ENCODE measurements at regions not wholly inside any gene's neighbourhood (a gene's known extent, or its start where the extent isn't known, plus 50 kb on each side); places are given as distances from the start of the nearest gene placed in this dataset.
"Not testable (repeated sequence)": the region's sequence is repeated elsewhere in the genome, so short reads cannot be mapped to it uniquely, and the experiment has no call there.

DNA sequence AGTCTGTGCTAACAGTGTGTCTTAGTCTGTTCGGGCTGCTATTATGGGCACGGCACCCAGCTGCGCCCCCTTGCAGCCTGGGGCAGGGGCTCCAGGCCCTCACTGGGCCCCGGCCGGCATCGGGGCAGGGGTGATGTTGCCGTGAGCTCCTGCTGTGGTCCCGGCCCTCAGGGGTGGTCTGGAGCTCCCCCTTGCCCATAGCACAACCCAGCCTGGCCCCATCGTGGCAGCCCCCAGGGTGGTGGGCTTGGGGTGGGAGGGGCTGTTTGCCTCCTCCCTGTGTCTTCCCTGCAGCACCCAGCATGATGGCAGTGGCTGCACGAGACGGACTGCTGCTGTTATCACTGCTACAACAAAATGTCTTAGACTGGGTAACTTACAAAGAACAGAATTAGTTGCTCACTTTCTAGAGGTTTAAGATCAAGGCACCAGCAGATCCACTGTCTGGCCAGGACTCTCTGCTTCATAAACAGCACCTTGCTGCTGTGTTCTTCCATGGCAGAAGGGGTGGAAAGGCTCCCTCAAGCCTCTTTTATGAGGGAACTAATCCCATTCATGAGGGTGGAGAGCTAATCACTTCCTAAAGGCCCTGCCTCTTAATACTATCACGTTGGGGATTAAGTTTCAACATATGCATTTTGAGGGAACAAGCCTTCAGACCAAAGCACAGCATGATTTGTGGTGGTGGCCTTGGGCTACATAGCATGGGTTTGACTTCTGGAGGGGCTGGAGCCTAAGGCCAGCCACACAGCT is 149.5 kb downstream of the SEC23IP start:
- Histone ChIP-seq H3K27me3 (ENCODE audit: insufficient read depth, low read depth) (no peaks in the 10 kb centered on the region; the same call in 1 of the 2 replicates), H3K9me2 (ENCODE audit: insufficient read depth) (no peaks in the 10 kb centered on the region), H3K79me2 (ENCODE audit: low read depth) (no peaks in the 10 kb centered on the region), H3K4me3 (no peak overlapping the region), H3K4me2 (no peak overlapping the region), H3K4me1 (replicated peaks; ENCODE audit: insufficient read depth) (no peaks in the 10 kb centered on the region), H3K27ac (no peak overlapping the region), H2AFZ (no peak overlapping the region), H3K9me3 (ENCODE audit: insufficient read depth, low read depth) (no peaks in the 10 kb centered on the region), H4K20me1 (ENCODE audit: insufficient read depth) (no peaks in the 10 kb centered on the region), H3K36me3 (ENCODE audit: low read depth) (no peaks in the 10 kb centered on the region), H3F3A (ENCODE audit: insufficient read depth, low read depth) (no peaks in the 10 kb centered on the region)
- ChIA-PET POLR2A (ENCODE audit: unreplicated experiment) (no interaction called here), CTCF (no interaction called here)
- intact Hi-C loops (cut with micrococcal nuclease; ENCODE audit: unreplicated experiment) = no loop called here
- TF ChIP-seq EZH2 (IDR thresholded peaks at IDR 0.05; ENCODE audit: low read depth) = no peak
- TF ChIP-seq, protein P1, sequence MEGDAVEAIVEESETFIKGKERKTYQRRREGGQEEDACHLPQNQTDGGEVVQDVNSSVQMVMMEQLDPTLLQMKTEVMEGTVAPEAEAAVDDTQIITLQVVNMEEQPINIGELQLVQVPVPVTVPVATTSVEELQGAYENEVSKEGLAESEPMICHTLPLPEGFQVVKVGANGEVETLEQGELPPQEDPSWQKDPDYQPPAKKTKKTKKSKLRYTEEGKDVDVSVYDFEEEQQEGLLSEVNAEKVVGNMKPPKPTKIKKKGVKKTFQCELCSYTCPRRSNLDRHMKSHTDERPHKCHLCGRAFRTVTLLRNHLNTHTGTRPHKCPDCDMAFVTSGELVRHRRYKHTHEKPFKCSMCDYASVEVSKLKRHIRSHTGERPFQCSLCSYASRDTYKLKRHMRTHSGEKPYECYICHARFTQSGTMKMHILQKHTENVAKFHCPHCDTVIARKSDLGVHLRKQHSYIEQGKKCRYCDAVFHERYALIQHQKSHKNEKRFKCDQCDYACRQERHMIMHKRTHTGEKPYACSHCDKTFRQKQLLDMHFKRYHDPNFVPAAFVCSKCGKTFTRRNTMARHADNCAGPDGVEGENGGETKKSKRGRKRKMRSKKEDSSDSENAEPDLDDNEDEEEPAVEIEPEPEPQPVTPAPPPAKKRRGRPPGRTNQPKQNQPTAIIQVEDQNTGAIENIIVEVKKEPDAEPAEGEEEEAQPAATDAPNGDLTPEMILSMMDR (conservative IDR thresholded peaks at IDR 0.05) = no peak
- BruUV-seq (replicated peaks) = no TSS peak
- no peak for DNase-seq

DNA sequence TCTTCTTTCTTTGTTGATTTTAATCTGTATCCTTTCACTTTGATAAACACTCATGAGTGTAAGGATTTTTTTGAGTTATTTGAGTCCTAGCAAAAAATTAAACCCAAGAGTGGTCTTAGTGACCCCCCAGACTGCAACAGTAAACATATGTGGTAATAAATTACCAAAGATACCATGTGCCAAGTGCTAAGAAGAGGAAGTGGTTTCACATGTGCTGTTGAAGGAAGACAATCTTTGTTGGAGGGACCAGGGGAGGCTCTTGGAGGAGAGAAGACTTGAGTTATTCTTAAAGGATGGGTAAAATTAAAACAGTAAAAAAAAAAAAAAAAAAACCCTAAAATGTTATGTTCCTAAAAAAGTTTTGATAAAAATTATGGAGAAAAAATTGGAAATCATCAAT is 150.2 kb downstream of the SEC23IP start:
- Histone ChIP-seq H3K9me2 (ENCODE audit: insufficient read depth) (no peaks in the 10 kb centered on the region), H3K4me3 (no peak overlapping the region), H3K79me2 (ENCODE audit: low read depth) (no peaks in the 10 kb centered on the region), H3K27ac (no peak overlapping the region), H3K9me3 (ENCODE audit: insufficient read depth, low read depth) (no peaks in the 10 kb centered on the region), H3F3A (ENCODE audit: insufficient read depth, low read depth) (no peaks in the 10 kb centered on the region), H2AFZ (no peak overlapping the region), H3K36me3 (ENCODE audit: low read depth) (no peaks in the 10 kb centered on the region), H4K20me1 (ENCODE audit: insufficient read depth) (no peaks in the 10 kb centered on the region), H3K27me3 (ENCODE audit: insufficient read depth, low read depth) (no peaks in the 10 kb centered on the region; the same call in 1 of the 2 replicates), H3K4me2 (no peak overlapping the region), H3K4me1 (replicated peaks; ENCODE audit: insufficient read depth) (no peaks in the 10 kb centered on the region)
- DNase-seq = no peak
- CTCF ChIA-PET = no interaction called here
- POLR2A ChIA-PET (ENCODE audit: unreplicated experiment) = no interaction called here
- no peak for TF ChIP-seq EZH2 (IDR thresholded peaks at IDR 0.05; ENCODE audit: low read depth)
- TF ChIP-seq, protein P1 (conservative IDR thresholded peaks at IDR 0.05) = no peak
- no TSS peak for BruUV-seq (replicated peaks)
- intact Hi-C loops (cut with micrococcal nuclease; ENCODE audit: unreplicated experiment) = no loop called here

DNA sequence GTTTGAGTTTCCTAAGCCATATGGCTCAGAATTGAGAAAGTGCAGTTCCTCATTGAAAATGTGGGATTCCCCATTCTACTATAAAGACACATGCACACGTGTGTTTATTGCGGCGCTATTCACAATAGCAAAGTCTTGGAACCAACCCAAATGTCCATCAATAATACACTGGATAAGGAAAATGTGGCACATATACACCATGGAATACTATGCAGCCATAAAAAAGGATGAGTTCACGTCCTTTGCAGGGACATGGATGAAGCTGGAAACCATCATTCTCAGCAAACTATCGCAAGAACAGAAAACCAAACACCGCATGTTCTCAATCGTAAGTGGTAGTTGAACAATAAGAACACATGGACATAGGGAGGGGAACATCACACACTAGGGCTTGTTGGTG is 154.8 kb downstream of the SEC23IP start:
- DNase-seq; H3K27ac ChIP-seq; intact Hi-C loops (cut with micrococcal nuclease; ENCODE audit: unreplicated experiment); H3K4me2 ChIP-seq; H3K9me3 ChIP-seq (ENCODE audit: insufficient read depth, low read depth); H2AFZ ChIP-seq; H3K36me3 ChIP-seq (ENCODE audit: low read depth); H4K20me1 ChIP-seq (ENCODE audit: insufficient read depth); H3K9me2 ChIP-seq (ENCODE audit: insufficient read depth); H3K27me3 ChIP-seq (ENCODE audit: insufficient read depth, low read depth); H3K4me1 ChIP-seq (replicated peaks; ENCODE audit: insufficient read depth); BruUV-seq (replicated peaks); POLR2A ChIA-PET (ENCODE audit: unreplicated experiment); CTCF ChIA-PET; H3K4me3 ChIP-seq; H3F3A ChIP-seq (ENCODE audit: insufficient read depth, low read depth); H3K79me2 ChIP-seq (ENCODE audit: low read depth): not testable (repeated sequence)

DNA sequence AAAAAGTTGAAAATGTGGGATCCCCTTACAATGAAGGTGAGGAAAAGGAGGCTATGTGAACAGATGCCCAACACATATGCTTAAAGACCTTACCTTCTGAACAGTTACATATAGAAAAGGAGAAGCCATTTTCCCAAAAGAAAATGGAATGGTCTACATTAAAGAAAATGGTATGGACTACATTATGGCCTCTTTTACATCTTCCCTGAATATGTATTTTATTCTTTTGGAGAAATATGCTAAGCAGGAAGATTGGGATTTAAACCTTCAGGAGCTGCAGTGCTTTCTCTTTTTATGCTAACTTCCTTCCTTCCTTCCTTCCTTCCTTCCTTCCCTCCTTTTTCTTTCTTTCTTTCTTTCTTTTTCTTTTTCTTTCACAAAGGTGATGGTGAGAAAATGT is 155.4 kb downstream of the SEC23IP start:
- DNase-seq = no peak
- POLR2A ChIA-PET (ENCODE audit: unreplicated experiment) = no interaction called here
- H3K27me3 ChIP-seq (ENCODE audit: insufficient read depth, low read depth) = no peaks in the 10 kb centered on the region
- H3K4me3 ChIP-seq = no peak overlapping the region
- H3K79me2 ChIP-seq (ENCODE audit: low read depth) = no peaks in the 10 kb centered on the region
- no peaks in the 10 kb centered on the region for H3K36me3 ChIP-seq (ENCODE audit: low read depth)
- no peaks in the 10 kb centered on the region for H3K9me2 ChIP-seq (ENCODE audit: insufficient read depth)
- no TSS peak for BruUV-seq (replicated peaks)
- no peaks in the 10 kb centered on the region for H3K4me1 ChIP-seq (replicated peaks; ENCODE audit: insufficient read depth)
- intact Hi-C loops (cut with micrococcal nuclease; ENCODE audit: unreplicated experiment) = no loop called here
- no peaks in the 10 kb centered on the region for H4K20me1 ChIP-seq (ENCODE audit: insufficient read depth)
- H3K27ac ChIP-seq = no peak overlapping the region
- CTCF ChIA-PET = no interaction called here
- H3F3A ChIP-seq (ENCODE audit: insufficient read depth, low read depth) = no peaks in the 10 kb centered on the region
- no peak overlapping the region for H3K4me2 ChIP-seq
- no peak overlapping the region for H2AFZ ChIP-seq
- TF ChIP-seq, protein P1 (conservative IDR thresholded peaks at IDR 0.05) = no peak
- no peak for TF ChIP-seq EZH2 (IDR thresholded peaks at IDR 0.05; ENCODE audit: low read depth)
- H3K9me3 ChIP-seq (ENCODE audit: insufficient read depth, low read depth) = no peaks in the 10 kb centered on the region
